GM23338 (cell line): ENCODE measurements at regions not wholly inside any gene's neighbourhood (a gene's known extent, or its start where the extent isn't known, plus 50 kb on each side); places are given as distances from the start of the nearest gene placed in this dataset.

Source experiments
- ATAC-seq: fragments of 200-7000 bp; cut with Tn5 transposase; 3 replicates; pipeline ENCODE4 v1.9.1; 2020
- DNase-seq: peaks from one replicate; pipeline ENCODE4 v3.0.0-alpha.2; 2015; ENCODE audit warnings: low spot score
- H2AFZ ChIP-seq: fragments of 200-600 bp; sonication (generic); 2 replicates; pipeline ENCODE4 v1.8.0; 2016; ENCODE audit warnings: antibody characterized with exemption, mild to moderate bottlenecking, moderate library complexity
- H3F3A ChIP-seq: fragments of 200-600 bp; sonication (generic); replicated peaks from 2 replicates; pipeline ENCODE4 v1.8.0; 2017; ENCODE audit warnings: antibody characterized with exemption, mixed run types, low read depth
- H3K27ac ChIP-seq: fragments of 200-600 bp; sonication (generic); 2 replicates; pipeline ENCODE4 v1.6.1; 2016; ENCODE audit warnings: low read depth
- H3K27me3 ChIP-seq: fragments of 200-600 bp; sonication (generic); 2 replicates; pipeline ENCODE4 v1.8.0; 2016; ENCODE audit warnings: mild to moderate bottlenecking, mixed run types, moderate library complexity; ENCODE audit not compliant: insufficient read depth
- H3K36me3 ChIP-seq: fragments of 200-600 bp; sonication (generic); 2 replicates; pipeline ENCODE4 v1.8.0; 2016; ENCODE audit warnings: mild to moderate bottlenecking; ENCODE audit not compliant: insufficient read depth
- H3K4me1 ChIP-seq: fragments of 200-600 bp; sonication (generic); 2 replicates; pipeline ENCODE4 v1.8.0; 2016; ENCODE audit warnings: mild to moderate bottlenecking, moderate library complexity; ENCODE audit not compliant: insufficient read depth
- H3K4me2 ChIP-seq: fragments of 200-600 bp; sonication (generic); 2 replicates; pipeline ENCODE4 v1.7.1; 2017; ENCODE audit warnings: mixed run types
- H3K4me3 ChIP-seq: fragments of 200-600 bp; sonication (generic); 2 replicates; pipeline ENCODE4 v1.6.1; 2016; ENCODE audit warnings: mixed run types
- H3K79me2 ChIP-seq: fragments of 200-600 bp; sonication (generic); replicated peaks from 2 replicates; pipeline ENCODE4 v1.8.0; 2017; ENCODE audit warnings: mild to moderate bottlenecking; ENCODE audit not compliant: insufficient read depth
- H3K9me2 ChIP-seq: fragments of 200-600 bp; sonication (generic); 2 replicates; pipeline ENCODE4 v1.8.0; 2017; ENCODE audit not compliant: insufficient read depth
- H4K20me1 ChIP-seq: fragments of 200-600 bp; sonication (generic); replicated peaks from 2 replicates; pipeline ENCODE4 v1.8.0; 2017; ENCODE audit warnings: mild to moderate bottlenecking; ENCODE audit not compliant: insufficient read depth
- H3K27ac Mint-ChIP-seq: 2 replicates; pipeline ENCODE4 v1.8.0; 2020; ENCODE audit warnings: inconsistent platforms, mild to moderate bottlenecking, moderate library complexity, mixed read lengths
- H3K27me3 Mint-ChIP-seq: 3 replicates; pipeline ENCODE4 v1.8.0; 2022; ENCODE audit warnings: low read depth, mild to moderate bottlenecking, moderate library complexity, mixed read lengths, inconsistent platforms; ENCODE audit not compliant: insufficient read depth, poor library complexity
- H3K36me3 Mint-ChIP-seq: 3 replicates; pipeline ENCODE4 v1.8.0; 2021; ENCODE audit warnings: low read depth, mild to moderate bottlenecking, inconsistent platforms, moderate library complexity, mixed read lengths
- H3K4me1 Mint-ChIP-seq: 3 replicates; pipeline ENCODE4 v1.8.0; 2020; ENCODE audit warnings: mild to moderate bottlenecking, inconsistent platforms, mixed read lengths
- H3K4me3 Mint-ChIP-seq: 3 replicates; pipeline ENCODE4 v1.8.0; 2021; ENCODE audit warnings: moderate library complexity, mild to moderate bottlenecking, inconsistent platforms, mixed read lengths
- H3K9me3 Mint-ChIP-seq: 3 replicates; pipeline ENCODE4 v1.8.0; 2020; ENCODE audit warnings: moderate library complexity, mild to moderate bottlenecking, inconsistent platforms, mixed read lengths
- CREB1 ChIP-seq: fragments of 250-450 bp; sonication (Bioruptor Pico); IDR thresholded peaks from 2 replicates; pipeline ENCODE4 v1.5.0; 2020; ENCODE audit warnings: low read depth, mild to moderate bottlenecking, moderate library complexity
- CTCF ChIP-seq, 2 experiments: fragments of 200-600 bp in 1 of 2; sonication (generic) in 1 of 2; conservative IDR thresholded peaks; 2 replicates each; pipeline versions ENCODE4 v1.5.1 to v1.6.1; 2016 to 2017; ENCODE audit warnings: antibody characterized with exemption in 2 of 2, low read depth in 2 of 2, mild to moderate bottlenecking in 2 of 2, moderate library complexity in 1 of 2
- ETS1 ChIP-seq: IDR thresholded peaks from 2 replicates; pipeline ENCODE4 v1.6.1; 2016; ENCODE audit warnings: antibody characterized with exemption
- EZH2 ChIP-seq: fragments of 200-600 bp; sonication (generic); IDR thresholded peaks from one replicate; pipeline ENCODE4 v1.8.0; 2017; ENCODE audit warnings: antibody characterized with exemption, mild to moderate bottlenecking, low read depth; ENCODE audit not compliant: unreplicated experiment
- EZH2phosphoT487 ChIP-seq: fragments of 200-600 bp; sonication (generic); IDR thresholded peaks from one replicate; pipeline ENCODE4 v1.8.1; 2018; ENCODE audit warnings: antibody characterized with exemption; ENCODE audit not compliant: unreplicated experiment
- JUNB ChIP-seq: IDR thresholded peaks from one replicate; pipeline ENCODE4 v1.6.1; 2016; ENCODE audit warnings: antibody characterized with exemption; ENCODE audit not compliant: unreplicated experiment
- NANOG ChIP-seq: IDR thresholded peaks from 2 replicates; pipeline ENCODE4 v1.6.1; 2016; ENCODE audit warnings: antibody characterized with exemption, borderline replicate concordance
- POLR2AphosphoS5 ChIP-seq: IDR thresholded peaks from 2 replicates; pipeline ENCODE4 v1.6.1; 2016; ENCODE audit warnings: antibody characterized with exemption, low read depth
- REST ChIP-seq: IDR thresholded peaks from one replicate; pipeline ENCODE4 v1.6.1; 2018; ENCODE audit warnings: antibody characterized with exemption; ENCODE audit not compliant: unreplicated experiment
- STAT1 ChIP-seq: IDR thresholded peaks from one replicate; pipeline ENCODE4 v1.6.1; 2016; ENCODE audit warnings: antibody characterized with exemption; ENCODE audit not compliant: unreplicated experiment
- ZNF114 ChIP-seq: fragments of 250-450 bp; sonication (Bioruptor Pico); IDR thresholded peaks from 2 replicates; pipeline ENCODE4 v1.5.0; 2020; ENCODE audit warnings: mild to moderate bottlenecking, moderate library complexity
- ZNF331 ChIP-seq: fragments of 250-450 bp; sonication (Bioruptor Pico); IDR thresholded peaks from 2 replicates; pipeline ENCODE4 v1.5.0; 2020; ENCODE audit warnings: low read depth, mild to moderate bottlenecking, moderate library complexity
- ZNF462 ChIP-seq: fragments of 250-450 bp; sonication (Bioruptor Pico); IDR thresholded peaks from 2 replicates; pipeline ENCODE4 v1.5.0; 2020; ENCODE audit warnings: mild to moderate bottlenecking, moderate library complexity

GRCh38 chr17:33811004-33811760 lies 443.9 kb upstream of the CCL2 start:
- no peaks in the 10 kb centered on the region for H3K79me2 ChIP-seq
- no peak overlapping the region for H3K27ac ChIP-seq
- H3K9me2 ChIP-seq, result peaks cover 15% of the 10 kb centered on the region
- H3K36me3 ChIP-seq, result no peaks in the 10 kb centered on the region
- H3K4me3 ChIP-seq, result no peak overlapping the region
- peaks cover 9% of the 10 kb centered on the region for H3K27me3 Mint-ChIP-seq
- H3K4me1 Mint-ChIP-seq, result peaks cover 24% of the 10 kb centered on the region
- ATAC-seq, result peak; percentile 36; the same call in 2 of the 3 replicates
- TF ChIP-seq ETS1 (no peak), EZH2phosphoT487 (no peak), EZH2 (no peak), ZNF331 (CRISPR knock-in tag) (no peak), ZNF114 (CRISPR knock-in tag) (no peak), POLR2AphosphoS5 (no peak), STAT1 (no peak), NANOG (no peak), JUNB (no peak), CREB1 (CRISPR knock-in tag) (no peak), REST (no peak), CTCF (conservative IDR thresholded peaks at IDR 0.05; ENCODE audit: low read depth in 2 of 2) (no peak), ZNF462 (CRISPR knock-in tag) (no peak)
- no peak overlapping the region for H3K27ac Mint-ChIP-seq
- no peaks in the 10 kb centered on the region for H3K36me3 Mint-ChIP-seq
- H3K4me2 ChIP-seq, result no peak overlapping the region
- no peaks in the 10 kb centered on the region; the same call in 1 of the 2 replicates for H4K20me1 ChIP-seq
- peaks cover 11% of the 10 kb centered on the region for H3K4me1 ChIP-seq
- H2AFZ ChIP-seq, result no peak overlapping the region
- no peaks in the 10 kb centered on the region for H3K27me3 ChIP-seq
- H3K4me3 Mint-ChIP-seq, result no peak overlapping the region
- H3F3A ChIP-seq, result no peaks in the 10 kb centered on the region
- H3K9me3 Mint-ChIP-seq, result no peaks in the 10 kb centered on the region
- peak; percentile 22 for DNase-seq
